Femur (tissue), 1 donor: ENCODE measurements at regions not wholly inside any gene's neighbourhood (a gene's known extent, or its start where the extent isn't known, plus 50 kb on each side); places are given as distances from the start of the nearest gene placed in this dataset.
"Not testable (repeated sequence)": the region's sequence is repeated elsewhere in the genome, so short reads cannot be mapped to it uniquely, and the experiment has no call there.

Source experiments
- DNase-seq: peaks from one replicate; pipeline ENCODE4 v3.0.0-alpha.2; 2017

DNA sequence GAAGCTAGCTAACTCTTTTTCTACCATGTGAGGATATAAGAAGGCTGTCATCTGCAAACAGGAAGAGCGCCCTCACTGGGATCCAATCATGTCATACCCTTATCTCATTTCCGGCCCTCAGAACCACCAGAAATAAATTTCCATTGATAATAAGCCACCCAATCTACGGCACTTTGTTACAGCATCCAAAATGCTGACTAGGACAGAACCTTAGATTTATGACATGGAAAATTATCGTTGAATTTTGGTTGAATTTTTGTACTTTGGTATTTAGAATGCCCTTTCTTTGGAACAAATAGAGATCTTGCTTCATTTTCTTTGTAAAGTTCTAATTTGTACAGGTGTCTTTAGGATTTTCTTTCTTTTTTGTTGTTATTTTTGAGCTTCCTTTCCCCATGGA is 53.3 kb upstream of the CYLC2 start:
- no peak for DNase-seq

DNA sequence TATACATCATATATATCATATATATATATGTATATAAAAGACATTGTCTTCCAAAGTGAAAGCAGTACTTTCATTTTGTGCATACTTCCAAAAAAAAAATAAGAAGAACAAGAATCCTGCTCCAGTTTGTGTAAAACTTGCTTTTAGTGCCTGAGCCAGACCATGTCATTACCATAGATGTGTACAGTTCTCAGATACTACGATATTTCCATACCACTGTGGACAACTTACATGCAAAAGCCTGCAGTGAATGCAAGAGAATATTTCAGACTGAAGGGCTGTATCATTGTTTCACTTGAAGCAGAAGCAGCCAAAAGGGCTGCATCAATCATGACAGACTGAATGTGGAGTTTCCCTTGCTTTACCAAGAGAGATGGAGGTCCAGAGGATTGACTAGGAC is 72.6 kb upstream of the CYLC2 start:
- no peak for DNase-seq

DNA sequence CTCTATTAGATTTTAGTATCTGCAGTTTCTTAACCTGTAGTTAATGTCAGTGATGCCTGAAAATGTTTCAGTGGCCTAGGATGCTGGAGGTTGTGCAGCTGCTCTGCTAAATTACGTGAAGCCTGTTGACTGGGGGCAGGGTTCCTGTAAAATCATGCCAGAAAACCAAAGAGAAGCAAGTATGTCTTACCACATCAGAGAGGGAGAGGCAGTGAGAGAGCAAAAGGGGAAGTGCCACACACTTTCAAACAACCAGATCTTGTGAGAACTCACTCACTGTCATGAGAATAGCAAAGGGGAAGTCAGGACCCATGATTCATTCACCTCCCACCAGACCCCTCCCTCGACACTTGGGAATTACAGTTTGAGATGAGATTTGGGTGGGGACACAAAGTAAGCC is 83.9 kb upstream of the CYLC2 start:
- DNase-seq: no peak

DNA sequence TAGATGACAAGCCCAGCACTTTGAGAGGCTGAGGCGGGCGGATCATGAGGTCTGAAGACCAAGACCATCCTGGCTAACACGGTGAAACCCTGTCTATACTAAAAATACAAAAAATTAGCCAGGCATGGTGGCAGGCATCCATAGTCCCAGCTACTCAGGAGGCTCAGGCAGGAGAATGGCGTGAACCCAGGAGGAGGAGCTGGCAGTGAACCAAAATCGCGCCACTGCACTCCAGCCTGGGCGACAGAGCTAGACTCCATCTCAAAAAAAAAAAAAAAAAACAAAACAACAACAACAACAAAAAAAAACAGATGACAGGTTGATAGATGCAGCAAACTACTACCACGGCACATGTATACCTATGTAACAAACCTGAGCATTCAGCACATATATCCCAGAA is 89.3 kb upstream of the CYLC2 start:
- DNase-seq: not testable (repeated sequence)

DNA sequence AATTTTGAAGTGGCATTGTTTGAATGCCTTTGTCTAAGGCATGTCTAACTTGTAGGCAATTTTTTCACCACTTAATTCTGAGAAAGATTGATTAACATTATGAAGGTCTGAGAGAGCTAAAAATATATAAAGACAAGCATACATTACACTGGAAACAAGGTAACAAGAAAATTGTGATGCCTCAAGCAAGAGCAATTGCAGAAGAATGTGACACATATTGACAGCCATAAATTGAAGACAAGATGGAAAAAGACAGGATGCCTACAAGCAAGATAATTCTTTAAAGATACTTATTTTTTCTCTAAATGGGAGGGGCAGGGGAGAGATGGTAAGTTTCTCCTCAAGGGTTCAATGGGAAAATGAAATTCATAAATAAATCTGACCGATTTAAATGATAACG is 103.1 kb upstream of the CYLC2 start:
- no peak for DNase-seq

DNA sequence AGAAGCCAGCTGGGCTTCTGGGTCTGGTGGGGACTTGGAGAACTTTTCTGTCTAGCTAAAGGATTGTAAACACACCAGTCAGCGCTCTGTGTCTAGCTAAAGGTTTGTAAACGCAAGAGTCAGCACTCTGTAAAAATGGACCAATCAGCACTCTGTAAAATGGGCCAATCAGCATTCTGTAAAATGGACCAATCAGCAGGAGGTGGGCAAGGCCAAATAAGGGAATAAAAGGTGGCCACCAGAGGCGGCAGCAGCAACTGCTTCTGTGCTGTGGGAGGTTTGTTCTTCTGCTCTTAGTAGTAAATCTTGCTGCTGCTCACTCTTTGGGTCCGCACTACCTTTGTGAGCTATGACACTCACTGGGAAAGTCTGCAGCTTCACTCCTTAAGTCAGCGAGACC is 106.4 kb upstream of the CYLC2 start:
- DNase-seq: not testable (repeated sequence)

DNA sequence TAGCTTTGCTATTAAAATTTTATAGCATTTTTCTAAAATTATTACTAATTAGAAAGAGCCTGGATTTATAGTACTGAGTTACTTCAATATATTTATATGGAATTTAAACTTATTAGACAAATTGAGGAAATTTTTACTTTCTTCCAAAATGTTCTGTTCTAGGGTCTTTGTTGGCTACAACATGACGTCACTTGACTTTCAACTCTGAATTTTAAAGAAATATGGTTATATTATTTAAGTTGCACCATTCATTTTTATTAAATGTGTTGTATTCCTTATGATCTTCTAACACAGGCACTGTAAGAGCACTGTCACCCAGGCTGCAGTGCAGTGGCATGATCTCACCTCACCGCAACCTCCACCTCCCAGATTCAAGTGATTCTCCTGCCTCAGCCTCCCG is 119.4 kb upstream of the CYLC2 start:
- no peak for DNase-seq

DNA sequence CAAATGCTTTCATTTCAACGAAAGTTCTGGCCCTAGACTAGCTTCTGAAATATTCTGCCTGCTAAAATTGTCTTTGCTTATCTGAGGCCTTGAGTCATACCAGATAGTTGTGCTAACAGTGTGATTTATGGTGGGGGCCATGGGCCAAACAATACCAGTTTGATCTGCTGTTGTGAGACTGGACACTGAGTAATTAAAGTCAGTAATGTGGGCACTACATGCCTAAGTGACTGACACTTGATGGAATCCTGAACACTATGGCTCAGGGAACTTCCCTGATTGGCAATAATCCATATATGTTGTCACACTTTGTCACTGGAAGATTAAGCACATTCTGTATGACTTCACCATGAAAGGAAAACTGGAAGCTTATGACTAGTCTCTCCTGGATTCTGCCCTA is 127.6 kb upstream of the CYLC2 start:
- DNase-seq: no peak

DNA sequence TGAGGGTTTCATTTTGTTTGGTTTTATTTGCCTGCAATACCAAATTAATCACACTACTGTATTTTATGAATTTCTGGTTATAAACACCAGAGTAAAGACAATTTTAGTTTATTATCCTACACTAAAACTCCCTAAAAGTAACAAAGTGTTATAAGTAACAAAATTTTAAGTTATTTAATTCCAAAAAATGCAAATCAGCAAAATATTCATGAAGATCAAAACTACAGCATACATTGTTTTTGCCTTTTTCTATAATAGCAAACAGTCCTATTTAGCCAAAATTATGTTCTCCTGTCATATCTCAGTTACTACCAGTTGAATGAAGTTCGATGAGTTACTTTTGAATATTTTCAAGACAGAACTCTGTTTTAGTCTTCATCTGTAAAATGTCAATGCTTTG is 132.7 kb upstream of the CYLC2 start:
- DNase-seq: no peak

DNA sequence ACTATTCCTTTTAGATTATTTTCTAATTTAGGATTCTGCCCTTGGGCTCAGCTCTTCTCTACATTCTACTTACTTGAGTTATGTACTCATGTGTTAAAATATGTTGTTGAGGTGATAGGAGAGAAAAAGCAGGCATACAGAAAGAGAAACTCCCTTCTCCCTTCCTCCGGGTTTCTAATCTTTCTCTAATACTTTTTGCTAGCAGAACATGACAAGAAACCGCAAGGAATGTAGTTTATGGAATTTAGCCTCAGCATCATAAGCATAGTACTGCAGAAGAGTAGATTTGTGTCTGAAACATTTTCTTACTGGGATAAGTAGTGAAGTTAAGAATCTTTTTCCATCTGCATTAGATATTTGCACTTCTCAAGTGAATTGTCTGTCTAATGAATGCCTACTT is 139.5 kb upstream of the CYLC2 start:
- no peak for DNase-seq

DNA sequence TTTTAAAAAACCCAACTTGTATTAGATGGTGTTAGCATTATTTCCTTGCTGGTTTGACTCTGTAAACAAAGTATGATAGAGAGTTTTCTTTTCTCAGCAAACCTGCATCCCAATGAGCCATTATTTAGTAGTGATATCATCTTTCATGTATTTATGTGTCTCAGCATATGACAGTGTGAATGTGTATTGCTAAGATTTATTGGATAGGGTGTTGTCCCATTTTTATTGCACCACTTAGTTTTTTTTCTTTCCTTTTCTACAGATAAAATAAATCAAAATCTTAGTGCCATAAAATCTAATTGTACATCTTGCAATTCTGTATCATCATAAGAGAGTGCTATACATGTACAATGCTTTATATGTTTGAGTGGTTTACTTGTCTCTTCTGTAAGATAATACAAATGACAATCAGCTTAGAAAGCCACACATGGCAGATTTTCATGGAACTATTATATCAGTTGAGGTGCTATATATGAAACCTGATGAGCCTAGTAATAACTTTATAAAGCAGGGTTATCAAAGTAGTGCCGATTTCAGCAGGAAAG is 149.2 kb upstream of the CYLC2 start:
- no peak for DNase-seq

DNA sequence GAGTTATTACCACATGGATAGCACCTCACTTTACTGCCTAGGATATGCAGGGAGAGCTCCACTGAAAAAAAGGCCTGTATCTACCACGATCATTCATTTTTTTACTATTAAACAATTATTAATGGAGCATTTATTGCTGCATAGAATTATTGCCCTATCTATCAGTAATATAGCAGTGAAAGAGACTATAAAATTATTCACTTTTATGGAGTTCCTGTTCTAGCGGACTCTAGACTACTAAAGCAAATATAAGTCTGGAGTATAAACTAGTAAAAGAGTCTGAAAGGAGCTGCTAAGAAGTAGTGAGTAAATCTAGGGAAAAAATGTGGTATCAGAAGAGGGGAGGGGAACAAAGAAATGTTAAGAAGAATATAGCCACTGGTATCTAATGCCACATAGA is 150.4 kb upstream of the CYLC2 start:
- no peak for DNase-seq

DNA sequence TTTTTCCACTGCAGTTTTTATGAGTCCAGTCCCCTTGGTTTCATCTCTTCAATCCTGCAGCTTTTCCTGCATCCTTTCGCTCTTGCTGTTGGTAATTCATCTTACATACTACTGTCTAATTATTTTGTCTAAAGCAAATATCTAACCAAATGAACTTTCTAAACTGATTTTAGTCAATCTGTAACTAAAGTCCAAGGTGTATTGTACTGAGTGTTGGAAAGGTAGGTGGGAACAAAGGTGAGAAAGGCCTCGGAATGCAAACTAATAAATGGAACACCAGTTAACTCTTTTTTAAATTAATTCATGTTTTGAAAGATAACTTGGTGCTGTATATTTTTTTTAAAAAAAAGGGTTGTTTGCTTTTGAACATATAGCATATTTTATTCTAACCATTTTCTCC is 152.7 kb upstream of the CYLC2 start:
- no peak for DNase-seq

DNA sequence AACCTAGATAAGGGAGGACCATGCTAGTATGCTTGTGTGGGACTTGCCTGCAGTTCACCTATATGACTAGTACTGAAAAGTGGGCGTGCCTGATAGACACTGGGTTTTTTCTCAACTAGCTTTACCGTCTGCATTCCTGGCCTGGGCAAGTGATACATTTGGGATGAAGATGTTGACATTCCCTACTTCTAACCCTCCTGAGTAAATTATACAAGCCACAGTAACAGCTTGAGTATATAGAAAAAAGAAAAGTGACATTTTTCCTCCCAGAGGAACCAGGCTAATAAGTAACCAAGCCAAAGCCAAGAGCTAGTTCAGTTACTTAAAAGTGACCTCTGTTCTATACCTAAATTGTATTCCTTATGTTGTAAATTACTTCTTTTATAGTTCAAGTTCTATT is 153.8 kb upstream of the CYLC2 start:
- DNase-seq: no peak

DNA sequence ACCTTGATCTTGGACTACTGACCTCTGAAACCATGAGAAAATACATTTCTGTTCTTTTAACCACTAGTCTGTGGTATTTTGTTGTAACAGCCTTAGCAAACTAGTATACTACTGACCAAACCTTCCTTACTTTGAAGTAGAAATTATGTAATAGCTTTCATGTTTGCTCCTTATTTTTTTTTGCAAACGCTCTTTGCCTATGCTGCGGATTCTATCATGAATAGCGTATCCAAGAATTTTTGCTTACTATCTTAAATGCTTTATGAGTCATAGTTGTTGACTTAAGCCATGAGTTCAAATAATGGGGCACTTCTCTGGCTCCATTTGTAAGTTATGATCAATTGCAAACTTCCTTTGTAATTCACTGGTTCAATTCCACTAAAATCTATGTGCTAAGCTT is 154.8 kb upstream of the CYLC2 start:
- DNase-seq: no peak

DNA sequence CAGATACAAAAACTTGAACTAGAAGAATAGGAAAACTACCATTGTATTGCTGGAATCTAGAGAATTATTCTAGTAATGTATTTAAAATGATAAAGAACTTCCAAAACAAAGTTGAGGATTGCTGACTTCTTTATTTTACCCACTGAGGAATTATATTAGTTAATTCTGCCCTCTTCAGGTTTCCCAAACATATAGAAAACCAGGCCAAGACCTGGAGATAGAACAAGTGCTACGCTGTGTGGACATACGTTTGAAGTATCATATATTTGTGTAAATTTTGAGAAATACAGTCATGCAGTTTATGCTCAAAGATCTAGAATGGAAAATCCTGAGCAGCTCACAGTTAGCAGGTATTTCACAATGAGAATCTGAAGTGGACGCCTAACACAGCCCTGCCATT is 162.3 kb upstream of the CYLC2 start:
- no peak for DNase-seq

DNA sequence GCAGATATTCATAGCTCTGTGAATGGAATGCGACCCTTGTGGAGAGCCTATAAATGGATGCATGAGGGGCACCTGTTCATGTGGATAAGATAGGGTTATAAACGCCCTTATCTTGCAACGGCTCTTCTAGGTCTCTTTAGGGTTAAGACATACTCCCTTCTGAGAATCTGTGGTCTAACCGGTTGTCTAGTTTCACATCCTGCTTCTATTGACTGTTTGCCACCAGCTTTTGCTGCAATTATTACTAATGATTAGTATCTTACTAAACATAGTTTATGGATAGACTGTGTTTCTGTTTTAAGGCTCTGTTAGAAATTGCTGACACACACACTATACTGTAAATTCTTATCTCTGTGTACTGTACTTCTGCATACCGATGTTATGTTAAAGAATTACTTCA is 198.9 kb upstream of the CYLC2 start:
- DNase-seq: no peak

DNA sequence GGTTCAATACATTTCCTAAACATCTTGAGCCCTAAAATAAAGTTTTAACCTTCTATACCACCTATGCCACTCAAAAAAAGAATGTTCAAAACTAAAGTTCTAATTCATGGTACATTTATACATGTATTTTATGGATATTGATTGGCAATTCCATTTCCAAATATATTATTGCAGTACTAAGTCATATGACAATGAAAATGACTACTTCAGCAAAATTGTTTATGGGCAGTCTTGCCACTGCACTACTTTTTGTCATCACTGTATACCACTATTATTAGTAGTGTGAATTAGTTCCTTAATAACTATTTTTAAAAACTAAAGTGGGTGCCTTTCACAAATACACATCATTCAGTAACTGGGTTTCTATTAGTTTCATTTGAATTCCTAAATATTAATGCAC is 199.6 kb upstream of the CYLC2 start:
- DNase-seq: no peak

DNA sequence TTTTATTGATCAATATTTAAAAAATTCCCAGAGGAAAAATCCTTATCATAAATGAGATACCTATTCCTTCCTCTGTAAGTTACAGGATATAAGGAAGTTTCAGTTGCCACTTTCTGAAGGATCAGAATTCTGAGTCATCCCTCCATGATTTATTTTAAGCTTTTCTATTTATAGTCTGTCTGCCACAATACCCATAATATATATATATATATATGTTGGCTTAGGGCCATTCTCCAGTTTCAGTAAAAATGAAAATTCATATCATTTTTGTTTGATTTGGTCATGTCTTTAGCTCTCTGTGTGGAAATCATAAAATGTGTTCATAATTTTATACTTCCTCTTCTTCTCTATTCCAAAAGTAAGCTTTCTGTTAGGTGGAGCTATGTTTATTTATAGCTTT is 215.8 kb upstream of the CYLC2 start:
- DNase-seq: no peak

DNA sequence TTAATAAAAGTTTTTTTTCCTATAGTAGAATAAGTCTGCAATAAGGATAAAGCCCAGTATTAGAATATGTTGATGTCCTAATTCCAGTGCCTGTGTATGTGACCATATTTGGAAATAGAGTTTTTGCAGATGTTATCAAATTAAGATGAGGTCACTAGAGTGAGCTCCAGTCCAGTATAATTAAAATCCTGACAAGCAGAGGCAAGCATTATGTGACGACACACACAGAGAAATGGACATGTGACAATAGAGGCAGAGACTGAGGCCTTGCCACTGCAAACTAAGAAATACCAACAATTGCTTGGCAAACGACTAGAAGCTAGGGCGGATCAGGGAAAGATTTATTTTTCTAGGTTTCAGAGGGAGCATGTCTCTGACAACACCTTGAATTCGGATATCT is 216.4 kb upstream of the CYLC2 start:
- DNase-seq: no peak

DNA sequence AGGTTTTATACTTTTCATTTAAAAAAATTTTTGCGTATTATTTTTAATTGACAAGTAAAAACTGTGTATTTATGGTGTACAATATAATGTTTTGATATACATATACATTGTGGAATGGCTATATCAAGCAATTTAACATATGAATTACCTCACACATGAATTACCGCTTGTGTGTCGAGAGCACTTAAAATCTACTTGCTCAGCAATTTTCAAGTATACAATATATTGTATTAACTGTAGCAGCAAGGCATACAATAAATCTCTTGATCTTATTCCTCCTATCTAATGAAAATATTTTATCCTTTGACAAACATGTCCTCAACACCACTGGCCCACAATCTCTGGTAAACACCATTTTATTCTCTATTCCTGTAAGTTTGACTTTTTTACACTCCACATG is 224.4 kb upstream of the CYLC2 start:
- DNase-seq: no peak

DNA sequence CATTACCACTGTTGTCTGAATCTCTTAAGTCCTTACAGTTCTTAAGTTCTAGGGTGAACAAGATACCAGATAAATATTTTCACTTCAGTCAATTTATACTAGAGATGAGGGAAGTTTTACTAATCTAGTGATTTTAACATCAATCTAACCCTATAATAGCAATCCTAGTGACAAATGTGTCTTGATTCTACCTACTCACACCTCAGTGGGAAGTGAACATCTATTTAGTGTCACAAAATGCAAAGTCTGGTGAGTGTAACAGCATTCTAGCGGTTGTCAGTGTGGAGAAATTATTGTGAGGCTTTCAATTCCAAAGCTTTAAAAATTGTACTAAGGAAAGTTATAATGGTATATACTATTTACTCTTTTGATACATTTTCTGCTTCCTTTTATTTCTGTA is 225.8 kb upstream of the CYLC2 start:
- no peak for DNase-seq

DNA sequence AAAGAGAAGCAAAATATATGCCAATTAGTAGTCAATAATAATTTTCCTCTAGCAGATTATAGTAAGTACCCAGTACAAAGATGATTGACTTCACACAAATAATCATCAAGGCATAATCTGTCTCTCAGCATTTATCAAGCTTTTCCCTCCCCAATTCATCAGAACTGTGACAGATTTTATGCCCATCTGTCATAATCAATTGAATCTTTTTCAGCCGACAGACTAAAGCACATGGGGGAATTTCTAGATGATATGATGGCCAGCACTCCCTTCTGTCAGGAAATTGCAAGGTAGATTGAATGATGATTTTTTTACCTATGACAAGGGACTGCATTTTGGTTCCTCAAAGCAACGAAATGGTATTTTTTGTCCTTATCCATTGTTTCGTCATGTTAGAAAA is 227.1 kb upstream of the CYLC2 start:
- DNase-seq: no peak

DNA sequence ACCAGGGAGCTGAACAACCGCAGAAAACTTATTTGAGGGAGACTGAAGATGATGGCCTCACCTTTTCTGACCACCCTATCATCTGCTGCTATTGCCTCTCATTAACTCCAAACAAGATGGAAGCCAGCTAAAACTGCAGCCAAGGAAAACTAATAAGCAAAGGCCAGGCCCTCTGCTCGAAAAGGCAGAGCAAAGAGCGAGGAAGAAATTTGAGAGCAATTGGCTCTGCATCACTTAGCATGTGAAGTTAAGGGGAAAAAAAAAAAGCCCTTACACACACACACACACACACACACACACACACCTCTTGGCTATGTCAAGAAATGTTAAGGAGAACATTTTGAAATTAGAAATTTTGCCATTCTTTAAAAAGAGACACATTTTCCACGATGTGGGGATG is 228.1 kb upstream of the CYLC2 start:
- DNase-seq: no peak

DNA sequence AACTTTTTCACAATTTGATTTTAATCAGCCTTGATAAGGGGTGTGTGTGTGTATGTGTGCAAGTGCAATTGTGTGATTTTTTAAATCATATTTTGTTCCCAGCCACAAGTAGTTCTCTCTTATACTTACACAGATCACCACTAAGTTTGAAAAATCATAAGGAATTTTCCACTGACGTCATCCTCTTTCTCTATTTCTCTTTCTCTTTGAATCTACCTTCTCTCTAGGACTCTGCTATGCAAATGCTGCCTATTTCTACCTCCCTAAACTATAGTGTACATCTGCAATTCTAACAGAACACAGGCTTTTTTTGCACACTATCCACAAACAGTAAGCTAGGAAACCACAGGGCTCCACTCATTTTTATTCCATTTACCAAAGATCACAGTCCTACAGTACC is 254.6 kb upstream of the CYLC2 start:
- DNase-seq: no peak

DNA sequence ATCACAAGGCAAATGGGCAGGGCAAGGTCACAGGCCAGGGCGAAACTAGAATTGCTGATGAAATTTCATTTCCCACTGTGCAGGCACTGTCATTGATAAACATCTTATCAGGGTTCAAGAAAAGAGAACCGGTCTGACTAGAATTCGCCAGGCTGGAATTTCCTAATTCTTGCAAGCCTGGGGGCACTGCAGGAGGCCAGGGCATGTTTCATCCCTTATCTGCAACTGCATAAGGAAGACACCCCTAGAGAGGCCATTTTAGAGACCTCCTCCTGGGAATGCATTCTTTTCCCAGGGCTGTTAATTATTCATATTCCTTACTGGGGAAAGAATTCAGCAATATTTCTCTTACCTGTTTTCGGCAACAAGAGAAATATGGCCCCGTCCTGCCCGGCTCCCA is 266.2 kb upstream of the CYLC2 start:
- DNase-seq: no peak
